ENCODE measurements at regions not wholly inside any gene's neighbourhood (a gene's known extent, or its start where the extent isn't known, plus 50 kb on each side); places are given as distances from the start of the nearest gene placed in this dataset.
"Not testable (repeated sequence)": the region's sequence is repeated elsewhere in the genome, so short reads cannot be mapped to it uniquely, and the experiment has no call there.

- no peak for TF ChIP-seq CTCF (IDR thresholded peaks at IDR 0.05; ENCODE audit: control insufficient read depth, insufficient read depth, low read depth, low read length, missing control alignments)
- no peak for DNase-seq (ENCODE audit: low read depth)
- H3K4me3 ChIP-seq (ENCODE audit: control insufficient read depth, low read depth, low read length): no peak overlapping the region
These were observed 130.1 kb upstream of the ERG start for GRCh38 chr21:38628349-38628748.

- peak; percentile 29 for DNase-seq (ENCODE audit: low read depth)
- TF ChIP-seq CTCF (IDR thresholded peaks at IDR 0.05; ENCODE audit: control insufficient read depth, insufficient read depth, low read depth, low read length, missing control alignments): no peak
- H3K4me3 ChIP-seq (ENCODE audit: control insufficient read depth, low read depth, low read length): no peak overlapping the region
These were observed 132.9 kb upstream of the ERG start for GRCh38 chr21:38631206-38631605.

GRCh38 chr21:38631676-38632075, 133.4 kb upstream of the ERG start:
- H3K4me3 ChIP-seq (ENCODE audit: control insufficient read depth, low read depth, low read length): no peak overlapping the region
- peak; percentile 41 for DNase-seq (ENCODE audit: low read depth)
- TF ChIP-seq CTCF (IDR thresholded peaks at IDR 0.05; ENCODE audit: control insufficient read depth, insufficient read depth, low read depth, low read length, missing control alignments): no peak

- DNase-seq (ENCODE audit: low read depth): no peak
- no peak overlapping the region for H3K4me3 ChIP-seq (ENCODE audit: control insufficient read depth, low read depth, low read length)
- no peak for TF ChIP-seq CTCF (IDR thresholded peaks at IDR 0.05; ENCODE audit: control insufficient read depth, insufficient read depth, low read depth, low read length, missing control alignments)
These were observed 138.9 kb upstream of the ERG start for GRCh38 chr21:38637161-38637560.

- no peak for TF ChIP-seq CTCF (IDR thresholded peaks at IDR 0.05; ENCODE audit: control insufficient read depth, insufficient read depth, low read depth, low read length, missing control alignments)
- no peak for DNase-seq (ENCODE audit: low read depth)
- H3K4me3 ChIP-seq (ENCODE audit: control insufficient read depth, low read depth, low read length): no peak overlapping the region
These were observed 141.5 kb upstream of the ERG start for GRCh38 chr21:38639571-38640354.

- H3K4me3 ChIP-seq (ENCODE audit: control insufficient read depth, low read depth, low read length); DNase-seq (ENCODE audit: low read depth): not testable (repeated sequence)
These were observed 142.1 kb upstream of the ERG start for GRCh38 chr21:38640355-38640742.

GRCh38 chr21:38643404-38644023, 145.2 kb upstream of the ERG start:
- H3K4me3 ChIP-seq (ENCODE audit: control insufficient read depth, low read depth, low read length): no peak overlapping the region
- TF ChIP-seq CTCF (IDR thresholded peaks at IDR 0.05; ENCODE audit: control insufficient read depth, insufficient read depth, low read depth, low read length, missing control alignments): no peak
- DNase-seq (ENCODE audit: low read depth): no peak
